GM12878 (cell line): ENCODE measurements at regions not wholly inside any gene's neighbourhood (a gene's known extent, or its start where the extent isn't known, plus 50 kb on each side); places are given as distances from the start of the nearest gene placed in this dataset.

Experiments
- BRCA1 ChIP-seq: IDR thresholded peaks from 2 replicates; pipeline ENCODE4 v1.6.1; 2011; ENCODE audit warnings: low read depth, low read length, improper control_type of control experiment
- EZH2 ChIP-seq: IDR thresholded peaks from 2 replicates; pipeline ENCODE4 v1.6.1; 2012; ENCODE audit warnings: low read depth, mild to moderate bottlenecking, control low read depth, inconsistent platforms, low read length, borderline replicate concordance; ENCODE audit not compliant: control insufficient read depth
- LARP7 ChIP-seq: fragments of 450-650 bp; IDR thresholded peaks from 2 replicates; pipeline ENCODE4 v1.6.1; 2017; ENCODE audit warnings: mild to moderate bottlenecking
- NFIC ChIP-seq: IDR thresholded peaks from 2 replicates; pipeline ENCODE4 v1.6.1; 2012; ENCODE audit warnings: low read depth, mild to moderate bottlenecking, inconsistent platforms, low read length, moderate library complexity
- NFXL1 ChIP-seq: fragments of 450-650 bp; IDR thresholded peaks from 2 replicates; pipeline ENCODE4 v1.6.1; 2017; ENCODE audit warnings: antibody characterized with exemption, mild to moderate bottlenecking, borderline replicate concordance
- POLR2A ChIP-seq: IDR thresholded peaks from 2 replicates; pipeline ENCODE4 v1.6.1; 2011; ENCODE audit warnings: low read depth, mild to moderate bottlenecking, low read length
- SP1 ChIP-seq: IDR thresholded peaks from one replicate; pipeline ENCODE4 v1.6.1; 2011; ENCODE audit warnings: low read depth, low read length
- TF ChIP-seq, protein P1 (sequence below), 3 experiments: IDR thresholded peaks in 2 of 3; conservative IDR thresholded peaks in 1 of 3; 2 replicates each; pipeline ENCODE4 v1.5.1; 2011; ENCODE audit warnings: low read depth in 3 of 3, low read length in 3 of 3, mild to moderate bottlenecking in 3 of 3, control low read depth in 2 of 3, moderate library complexity in 2 of 3, inconsistent platforms in 1 of 3, mixed read lengths in 1 of 3; ENCODE audit not compliant: control insufficient read depth in 2 of 3, insufficient read depth in 1 of 3; ENCODE audit errors: extremely low read depth in 1 of 3
- TF ChIP-seq, protein P2 (sequence below): IDR thresholded peaks from 2 replicates; pipeline ENCODE4 v1.6.1; 2012; ENCODE audit warnings: low read depth, low read length, improper control_type of control experiment
- TF ChIP-seq, protein P3 (sequence below): fragments of 450-650 bp; formaldehyde crosslinking; IDR thresholded peaks from 2 replicates; pipeline ENCODE4 v1.5.0; 2022; ENCODE audit warnings: mild to moderate bottlenecking, missing genetic modification characterization
- TF ChIP-seq, protein P4 (sequence below): IDR thresholded peaks from 2 replicates; pipeline ENCODE4 v1.6.1; 2011; ENCODE audit warnings: borderline replicate concordance, low read depth, mild to moderate bottlenecking, moderate library complexity, mixed read lengths, low read length; ENCODE audit not compliant: insufficient read depth; ENCODE audit errors: extremely low read length

DNA sequence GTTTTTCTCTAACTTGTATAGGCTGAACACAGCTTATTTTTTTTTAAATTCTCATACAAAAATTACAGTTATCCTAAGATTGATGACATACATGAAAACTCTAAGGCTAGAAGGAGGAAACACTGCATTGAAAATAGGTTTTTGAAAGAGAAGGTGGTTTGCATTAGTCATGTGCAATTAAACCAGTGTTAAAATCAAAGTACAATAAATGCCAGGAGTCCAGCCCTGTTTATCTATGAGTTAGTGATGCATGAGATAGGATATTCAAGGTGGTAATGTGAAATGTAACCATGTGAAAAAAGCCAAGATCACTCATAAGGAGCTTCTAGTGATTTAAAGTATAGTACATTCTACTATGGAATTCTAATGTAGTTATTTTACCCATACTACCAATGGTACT is 444.9 kb upstream of the CYLC2 start:
- TF ChIP-seq BRCA1 (no peak), POLR2A (no peak), NFIC (no peak), SP1 (no peak), EZH2 (no peak), LARP7 (no peak), NFXL1 (no peak)
- TF ChIP-seq, protein P1, sequence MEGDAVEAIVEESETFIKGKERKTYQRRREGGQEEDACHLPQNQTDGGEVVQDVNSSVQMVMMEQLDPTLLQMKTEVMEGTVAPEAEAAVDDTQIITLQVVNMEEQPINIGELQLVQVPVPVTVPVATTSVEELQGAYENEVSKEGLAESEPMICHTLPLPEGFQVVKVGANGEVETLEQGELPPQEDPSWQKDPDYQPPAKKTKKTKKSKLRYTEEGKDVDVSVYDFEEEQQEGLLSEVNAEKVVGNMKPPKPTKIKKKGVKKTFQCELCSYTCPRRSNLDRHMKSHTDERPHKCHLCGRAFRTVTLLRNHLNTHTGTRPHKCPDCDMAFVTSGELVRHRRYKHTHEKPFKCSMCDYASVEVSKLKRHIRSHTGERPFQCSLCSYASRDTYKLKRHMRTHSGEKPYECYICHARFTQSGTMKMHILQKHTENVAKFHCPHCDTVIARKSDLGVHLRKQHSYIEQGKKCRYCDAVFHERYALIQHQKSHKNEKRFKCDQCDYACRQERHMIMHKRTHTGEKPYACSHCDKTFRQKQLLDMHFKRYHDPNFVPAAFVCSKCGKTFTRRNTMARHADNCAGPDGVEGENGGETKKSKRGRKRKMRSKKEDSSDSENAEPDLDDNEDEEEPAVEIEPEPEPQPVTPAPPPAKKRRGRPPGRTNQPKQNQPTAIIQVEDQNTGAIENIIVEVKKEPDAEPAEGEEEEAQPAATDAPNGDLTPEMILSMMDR (IDR thresholded peaks at IDR 0.05 in 2 of 3, conservative IDR thresholded peaks at IDR 0.05 in 1 of 3; ENCODE audit: control insufficient read depth in 2 of 3, extremely low read depth in 1 of 3, insufficient read depth in 1 of 3, low read depth in 3 of 3, low read length in 3 of 3), result no peak
- TF ChIP-seq, protein P2, sequence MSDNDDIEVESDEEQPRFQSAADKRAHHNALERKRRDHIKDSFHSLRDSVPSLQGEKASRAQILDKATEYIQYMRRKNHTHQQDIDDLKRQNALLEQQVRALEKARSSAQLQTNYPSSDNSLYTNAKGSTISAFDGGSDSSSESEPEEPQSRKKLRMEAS, result no peak
- TF ChIP-seq, protein P3, sequence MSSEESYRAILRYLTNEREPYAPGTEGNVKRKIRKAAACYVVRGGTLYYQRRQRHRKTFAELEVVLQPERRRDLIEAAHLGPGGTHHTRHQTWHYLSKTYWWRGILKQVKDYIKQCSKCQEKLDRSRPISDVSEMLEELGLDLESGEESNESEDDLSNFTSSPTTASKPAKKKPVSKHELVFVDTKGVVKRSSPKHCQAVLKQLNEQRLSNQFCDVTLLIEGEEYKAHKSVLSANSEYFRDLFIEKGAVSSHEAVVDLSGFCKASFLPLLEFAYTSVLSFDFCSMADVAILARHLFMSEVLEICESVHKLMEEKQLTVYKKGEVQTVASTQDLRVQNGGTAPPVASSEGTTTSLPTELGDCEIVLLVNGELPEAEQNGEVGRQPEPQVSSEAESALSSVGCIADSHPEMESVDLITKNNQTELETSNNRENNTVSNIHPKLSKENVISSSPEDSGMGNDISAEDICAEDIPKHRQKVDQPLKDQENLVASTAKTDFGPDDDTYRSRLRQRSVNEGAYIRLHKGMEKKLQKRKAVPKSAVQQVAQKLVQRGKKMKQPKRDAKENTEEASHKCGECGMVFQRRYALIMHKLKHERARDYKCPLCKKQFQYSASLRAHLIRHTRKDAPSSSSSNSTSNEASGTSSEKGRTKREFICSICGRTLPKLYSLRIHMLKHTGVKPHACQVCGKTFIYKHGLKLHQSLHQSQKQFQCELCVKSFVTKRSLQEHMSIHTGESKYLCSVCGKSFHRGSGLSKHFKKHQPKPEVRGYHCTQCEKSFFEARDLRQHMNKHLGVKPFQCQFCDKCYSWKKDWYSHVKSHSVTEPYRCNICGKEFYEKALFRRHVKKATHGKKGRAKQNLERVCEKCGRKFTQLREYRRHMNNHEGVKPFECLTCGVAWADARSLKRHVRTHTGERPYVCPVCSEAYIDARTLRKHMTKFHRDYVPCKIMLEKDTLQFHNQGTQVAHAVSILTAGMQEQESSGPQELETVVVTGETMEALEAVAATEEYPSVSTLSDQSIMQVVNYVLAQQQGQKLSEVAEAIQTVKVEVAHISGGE (CRISPR knock-in tag), result no peak
- TF ChIP-seq, protein P4, sequence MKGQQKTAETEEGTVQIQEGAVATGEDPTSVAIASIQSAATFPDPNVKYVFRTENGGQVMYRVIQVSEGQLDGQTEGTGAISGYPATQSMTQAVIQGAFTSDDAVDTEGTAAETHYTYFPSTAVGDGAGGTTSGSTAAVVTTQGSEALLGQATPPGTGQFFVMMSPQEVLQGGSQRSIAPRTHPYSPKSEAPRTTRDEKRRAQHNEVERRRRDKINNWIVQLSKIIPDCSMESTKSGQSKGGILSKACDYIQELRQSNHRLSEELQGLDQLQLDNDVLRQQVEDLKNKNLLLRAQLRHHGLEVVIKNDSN, result no peak
